Stimulated activated effector memory CD8-positive, alpha-beta T cell treated with anti-CD3 and anti-CD28 coated beads, Interleukin-12 subunit alpha, Interleukin-12 subunit beta, amount 100 ng/mL, for 72 hours (primary cell): ENCODE measurements at regions not wholly inside any gene's neighbourhood (a gene's known extent, or its start where the extent isn't known, plus 50 kb on each side); places are given as distances from the start of the nearest gene placed in this dataset.
"Not testable (repeated sequence)": the region's sequence is repeated elsewhere in the genome, so short reads cannot be mapped to it uniquely, and the experiment has no call there.

Experiments
- ATAC-seq: fragments of 150-1000 bp; cut with Tn5 transposase; 2 replicates; pipeline ENCODE4 v1.10.0; 2021
- DNase-seq, 2 donors: peaks; one replicate each; pipeline ENCODE4 v3.0.0; 2021 to 2022; ENCODE audit warnings: low spot score in 2 of 2
- H3K27ac Mint-ChIP-seq: one replicate; pipeline ENCODE4 v1.8.0; 2022; ENCODE audit warnings: mild to moderate bottlenecking, mixed read lengths
- H3K36me3 Mint-ChIP-seq: one replicate; pipeline ENCODE4 v1.8.0; 2022; ENCODE audit warnings: mild to moderate bottlenecking, mixed read lengths
- H3K4me1 Mint-ChIP-seq: one replicate; pipeline ENCODE4 v1.8.0; 2022; ENCODE audit warnings: mixed read lengths
- H3K4me3 Mint-ChIP-seq: one replicate; pipeline ENCODE4 v1.8.0; 2022; ENCODE audit warnings: mild to moderate bottlenecking, mixed read lengths
- H3K9me3 Mint-ChIP-seq: one replicate; pipeline ENCODE4 v1.8.0; 2022; ENCODE audit warnings: mixed read lengths

DNA sequence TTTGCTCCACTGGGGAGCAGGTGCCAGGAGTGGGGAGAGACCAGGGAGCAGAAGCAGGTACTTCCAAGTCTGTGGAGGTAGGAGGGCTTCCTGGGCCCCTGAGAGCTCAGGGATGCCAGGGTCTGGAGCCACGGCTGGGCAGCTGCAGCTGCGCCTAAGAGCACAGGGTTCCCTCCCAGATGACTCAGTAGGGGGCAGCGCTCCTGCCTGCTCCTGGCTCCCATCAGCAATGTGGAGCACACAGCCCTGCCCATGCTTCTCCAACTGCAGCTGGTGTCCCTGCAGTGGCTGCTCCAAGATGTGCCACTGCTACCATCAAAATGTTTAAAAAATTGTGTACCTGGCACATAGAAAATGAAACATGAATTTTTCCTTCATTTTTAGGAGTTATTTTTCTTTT lies 1028.2 kb downstream of the PCDH7 start:
- Mint-ChIP-seq H3K36me3 (no peaks in the 10 kb centered on the region), H3K4me1 (no peaks in the 10 kb centered on the region), H3K4me3 (no peak overlapping the region), H3K9me3 (peaks cover 9% of the 10 kb centered on the region), H3K27ac (no peak overlapping the region)
- ATAC-seq (no peak), DNase-seq (no peak)

DNA sequence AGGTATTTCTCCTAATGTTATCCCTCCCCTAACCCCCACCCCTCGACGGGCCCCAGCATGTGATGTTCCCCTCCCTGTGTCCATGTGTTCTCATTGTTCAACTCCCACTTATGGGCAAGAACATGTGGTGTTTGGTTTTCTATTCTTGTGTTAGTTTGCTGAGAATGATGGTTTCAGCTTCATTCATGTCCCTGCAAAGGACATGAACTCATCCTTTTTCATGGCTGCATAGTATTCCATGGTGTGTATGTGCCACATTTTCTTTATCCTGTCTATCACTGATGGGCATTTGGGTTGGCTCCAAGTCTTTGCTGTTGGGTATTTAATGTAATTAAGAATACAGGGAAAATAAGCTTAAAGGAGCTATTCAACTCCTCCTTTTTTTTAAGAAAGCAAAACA lies 1030.4 kb downstream of the PCDH7 start:
- not testable (repeated sequence) for H3K4me3 Mint-ChIP-seq, DNase-seq, H3K27ac Mint-ChIP-seq, H3K4me1 Mint-ChIP-seq, ATAC-seq, H3K9me3 Mint-ChIP-seq, H3K36me3 Mint-ChIP-seq

- no peak overlapping the region for H3K4me3 Mint-ChIP-seq
- no peaks in the 10 kb centered on the region for H3K36me3 Mint-ChIP-seq
- ATAC-seq, result no peak
- H3K27ac Mint-ChIP-seq, result no peak overlapping the region
- H3K9me3 Mint-ChIP-seq, result peaks cover 27% of the 10 kb centered on the region
- no peak for DNase-seq
- no peaks in the 10 kb centered on the region for H3K4me1 Mint-ChIP-seq
Observed at GRCh38 chr4:31755751-31756150, 1035.6 kb downstream of the PCDH7 start.

GRCh38 chr4:31768756-31769155 lies 1048.6 kb downstream of the PCDH7 start:
- no peak overlapping the region for H3K27ac Mint-ChIP-seq
- H3K4me3 Mint-ChIP-seq, result no peak overlapping the region

GRCh38 chr4:31783311-31783710 lies 1063.1 kb downstream of the PCDH7 start:
- H3K27ac Mint-ChIP-seq, result no peak overlapping the region
- H3K4me3 Mint-ChIP-seq, result no peak overlapping the region
- H3K9me3 Mint-ChIP-seq, result peaks cover 6% of the 10 kb centered on the region
- ATAC-seq (no peak), DNase-seq (no peak)
- H3K36me3 Mint-ChIP-seq, result no peaks in the 10 kb centered on the region
- no peaks in the 10 kb centered on the region for H3K4me1 Mint-ChIP-seq

More at GRCh38 chr4:31768756-31769155, 1048.6 kb downstream of the PCDH7 start:
- H3K9me3 Mint-ChIP-seq, result peaks cover 20% of the 10 kb centered on the region
- H3K36me3 Mint-ChIP-seq, result no peaks in the 10 kb centered on the region
- ATAC-seq (no peak), DNase-seq (no peak)
- no peaks in the 10 kb centered on the region for H3K4me1 Mint-ChIP-seq

DNA sequence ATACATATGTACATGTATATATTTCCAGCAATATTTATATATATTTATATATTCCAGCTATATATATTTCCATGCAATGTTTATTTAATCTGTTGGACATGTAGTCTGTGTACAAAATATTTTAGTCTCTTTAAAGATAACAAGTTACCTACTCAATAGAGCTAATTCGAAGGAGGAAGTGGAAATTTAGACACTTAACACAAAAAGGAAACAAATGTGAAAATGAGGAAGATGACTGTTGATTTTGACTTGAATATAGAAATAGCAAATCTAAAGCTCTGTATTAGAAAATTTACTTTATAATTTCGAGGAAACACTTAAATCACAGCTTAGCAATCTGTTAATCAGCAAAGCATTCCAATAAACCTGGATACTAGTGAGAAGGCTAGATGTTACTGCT lies 1064.4 kb downstream of the PCDH7 start:
- ATAC-seq, result no peak
- no peak for DNase-seq
- no peak overlapping the region for H3K4me3 Mint-ChIP-seq
- no peak overlapping the region for H3K27ac Mint-ChIP-seq
- H3K4me1 Mint-ChIP-seq, result no peaks in the 10 kb centered on the region
- H3K9me3 Mint-ChIP-seq, result peaks cover 6% of the 10 kb centered on the region
- H3K36me3 Mint-ChIP-seq, result no peaks in the 10 kb centered on the region

DNA sequence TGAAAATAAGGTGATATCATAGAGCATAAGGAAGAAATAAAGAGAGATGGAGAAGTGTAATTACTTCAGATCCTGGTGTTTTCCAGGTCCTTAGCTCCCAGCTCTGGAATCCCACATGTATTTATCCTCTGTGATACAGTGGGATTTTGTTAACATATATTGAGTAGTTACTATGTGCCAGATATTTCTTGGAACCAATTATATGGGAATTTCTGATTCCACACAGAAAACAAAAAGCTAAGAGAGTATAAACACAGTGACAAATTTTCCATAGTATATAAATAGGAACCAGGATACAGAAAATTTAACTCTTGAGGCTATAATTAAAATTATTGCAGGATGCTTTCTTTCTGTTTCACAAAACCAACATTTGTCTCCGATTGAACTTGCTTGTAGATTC lies 1067.5 kb downstream of the PCDH7 start:
- Mint-ChIP-seq H3K9me3 (peaks cover 6% of the 10 kb centered on the region), H3K36me3 (no peaks in the 10 kb centered on the region), H3K4me3 (no peak overlapping the region), H3K27ac (no peak overlapping the region), H3K4me1 (no peaks in the 10 kb centered on the region)
- ATAC-seq (no peak), DNase-seq (no peak)

- Mint-ChIP-seq H3K36me3 (no peaks in the 10 kb centered on the region), H3K4me3 (no peak overlapping the region), H3K27ac (no peak overlapping the region), H3K9me3 (peaks cover 5% of the 10 kb centered on the region), H3K4me1 (no peaks in the 10 kb centered on the region)
- DNase-seq (no peak), ATAC-seq (no peak)
Observed at GRCh38 chr4:31788676-31789075, 1068.5 kb downstream of the PCDH7 start.

- no peak for ATAC-seq
- Mint-ChIP-seq H3K27ac (no peak overlapping the region), H3K9me3 (peaks cover 8% of the 10 kb centered on the region), H3K4me1 (no peaks in the 10 kb centered on the region), H3K4me3 (no peak overlapping the region), H3K36me3 (no peaks in the 10 kb centered on the region)
- DNase-seq, result no peak
Observed at GRCh38 chr4:31791666-31792065, 1071.5 kb downstream of the PCDH7 start.

DNA sequence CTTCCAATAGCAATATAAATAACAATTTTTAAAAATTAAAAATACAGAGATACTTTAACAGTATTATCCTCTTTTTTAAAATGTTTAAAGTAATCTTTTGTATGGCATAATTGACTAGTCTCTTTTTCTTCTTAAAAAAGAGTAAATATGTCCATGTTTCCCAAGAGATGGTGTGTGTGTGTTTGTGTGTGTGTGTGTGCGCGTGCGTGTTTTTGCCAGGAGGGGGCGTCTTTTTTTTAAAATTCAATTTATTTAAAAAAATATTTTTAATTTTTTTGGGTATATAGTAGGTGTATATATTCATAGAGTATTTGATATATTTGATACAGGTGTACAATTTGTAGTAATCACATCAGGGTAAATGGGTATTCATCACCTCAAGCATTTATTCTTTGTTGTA lies 1073.7 kb downstream of the PCDH7 start:
- no peak overlapping the region for H3K27ac Mint-ChIP-seq
- no peak overlapping the region for H3K4me3 Mint-ChIP-seq
- ATAC-seq (no peak), DNase-seq (no peak)
- H3K36me3 Mint-ChIP-seq, result no peaks in the 10 kb centered on the region
- H3K9me3 Mint-ChIP-seq, result peaks cover 17% of the 10 kb centered on the region
- H3K4me1 Mint-ChIP-seq, result no peaks in the 10 kb centered on the region

DNA sequence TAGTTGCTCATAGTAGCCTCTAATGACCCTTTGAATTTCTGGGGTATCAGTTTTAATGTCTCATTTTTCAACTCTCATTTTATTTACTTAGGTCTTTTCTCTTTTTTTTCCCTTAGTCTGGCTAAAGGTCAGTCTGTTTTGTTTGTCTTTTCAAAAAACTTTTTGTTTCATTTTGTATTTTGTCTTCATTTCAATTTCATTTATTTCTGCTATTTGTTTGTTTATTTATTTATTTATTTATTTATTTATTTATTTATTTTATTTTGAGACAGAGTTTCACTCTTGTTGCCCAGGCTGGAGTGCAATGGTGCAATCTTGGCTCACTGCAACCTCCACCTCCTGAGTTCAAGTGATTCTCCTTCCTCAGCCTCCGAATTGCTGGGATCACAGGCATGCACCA lies 1076.9 kb downstream of the PCDH7 start:
- not testable (repeated sequence) for H3K4me1 Mint-ChIP-seq, H3K27ac Mint-ChIP-seq, H3K36me3 Mint-ChIP-seq, DNase-seq, H3K4me3 Mint-ChIP-seq, ATAC-seq
- H3K9me3 Mint-ChIP-seq, result peaks cover 23% of the 10 kb centered on the region

- H3K4me3 Mint-ChIP-seq, result no peak overlapping the region
- ATAC-seq (no peak), DNase-seq (no peak)
- H3K9me3 Mint-ChIP-seq, result peaks cover 16% of the 10 kb centered on the region
- H3K36me3 Mint-ChIP-seq, result no peaks in the 10 kb centered on the region
- H3K27ac Mint-ChIP-seq, result no peak overlapping the region
- no peaks in the 10 kb centered on the region for H3K4me1 Mint-ChIP-seq
Observed at GRCh38 chr4:31803526-31804195, 1083.5 kb downstream of the PCDH7 start.

DNA sequence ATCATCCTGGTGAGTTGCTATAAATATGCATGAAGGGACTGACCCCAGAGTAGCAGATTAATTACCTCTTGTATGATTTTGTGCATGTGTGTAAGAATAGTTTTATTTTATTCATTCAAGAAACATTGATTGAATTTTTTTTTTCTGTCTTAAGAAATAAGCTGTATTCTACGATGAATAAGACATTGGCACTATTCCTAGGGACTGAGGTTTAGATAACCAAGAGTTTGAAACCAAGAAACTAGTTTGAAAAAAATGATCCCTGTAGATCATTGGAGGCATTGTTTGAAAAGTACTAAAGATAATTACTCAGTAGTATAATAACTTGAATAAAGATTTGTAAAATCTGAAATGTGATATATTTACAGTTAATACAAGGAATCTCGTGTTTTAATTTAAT lies 1086.9 kb downstream of the PCDH7 start:
- no peaks in the 10 kb centered on the region for H3K36me3 Mint-ChIP-seq
- peaks cover 7% of the 10 kb centered on the region for H3K9me3 Mint-ChIP-seq
- ATAC-seq, result no peak
- no peaks in the 10 kb centered on the region for H3K4me1 Mint-ChIP-seq
- H3K4me3 Mint-ChIP-seq, result no peak overlapping the region
- no peak for DNase-seq
- no peak overlapping the region for H3K27ac Mint-ChIP-seq

DNA sequence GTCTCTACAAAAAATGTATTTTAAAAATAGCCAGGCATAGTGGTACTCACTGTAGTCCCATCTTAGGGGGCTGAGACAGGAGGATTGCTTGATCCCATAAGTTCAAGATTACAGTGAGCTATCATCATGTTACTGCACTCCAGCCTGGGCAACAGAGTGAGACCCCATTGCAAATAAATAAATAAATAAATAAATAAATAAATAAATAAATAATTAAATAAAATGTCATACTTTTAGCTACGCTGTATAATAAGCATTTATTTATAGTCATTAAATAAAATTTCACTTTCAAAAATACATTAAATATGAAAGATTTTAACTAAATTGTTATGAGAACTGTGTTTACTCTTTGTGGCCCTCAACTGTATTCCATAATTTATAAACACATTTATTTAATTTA lies 1124.2 kb downstream of the PCDH7 start:
- H3K4me3 Mint-ChIP-seq, result no peak overlapping the region
- no peak overlapping the region for H3K27ac Mint-ChIP-seq
- DNase-seq, result no peak
- no peaks in the 10 kb centered on the region for H3K36me3 Mint-ChIP-seq
- peaks cover 9% of the 10 kb centered on the region for H3K9me3 Mint-ChIP-seq
- ATAC-seq, result no peak
- no peaks in the 10 kb centered on the region for H3K4me1 Mint-ChIP-seq

GRCh38 chr4:31851946-31852345 lies 1131.8 kb downstream of the PCDH7 start:
- Mint-ChIP-seq H3K9me3 (peaks cover 7% of the 10 kb centered on the region), H3K36me3 (no peaks in the 10 kb centered on the region), H3K4me1 (no peaks in the 10 kb centered on the region), H3K4me3 (no peak overlapping the region), H3K27ac (no peak overlapping the region)
- no peak for DNase-seq
- no peak for ATAC-seq

- no peak overlapping the region for H3K27ac Mint-ChIP-seq
- no peaks in the 10 kb centered on the region for H3K36me3 Mint-ChIP-seq
- no peak overlapping the region for H3K4me3 Mint-ChIP-seq
- DNase-seq, result no peak
- no peak for ATAC-seq
- peaks cover 22% of the 10 kb centered on the region for H3K9me3 Mint-ChIP-seq
- no peaks in the 10 kb centered on the region for H3K4me1 Mint-ChIP-seq
Observed at GRCh38 chr4:31877429-31877828, 1157.3 kb downstream of the PCDH7 start.

- H3K9me3 Mint-ChIP-seq, result peaks cover 17% of the 10 kb centered on the region
Observed at GRCh38 chr4:31880837-31881236, 1160.7 kb downstream of the PCDH7 start.

More at GRCh38 chr4:31880837-31881236, 1160.7 kb downstream of the PCDH7 start:
- not testable (repeated sequence) for DNase-seq, H3K27ac Mint-ChIP-seq, H3K4me3 Mint-ChIP-seq, H3K36me3 Mint-ChIP-seq, H3K4me1 Mint-ChIP-seq, ATAC-seq
